ENCODE measurements at regions not wholly inside any gene's neighbourhood (a gene's known extent, or its start where the extent isn't known, plus 50 kb on each side); places are given as distances from the start of the nearest gene placed in this dataset.
"Not testable (repeated sequence)": the region's sequence is repeated elsewhere in the genome, so short reads cannot be mapped to it uniquely, and the experiment has no call there.

DNA sequence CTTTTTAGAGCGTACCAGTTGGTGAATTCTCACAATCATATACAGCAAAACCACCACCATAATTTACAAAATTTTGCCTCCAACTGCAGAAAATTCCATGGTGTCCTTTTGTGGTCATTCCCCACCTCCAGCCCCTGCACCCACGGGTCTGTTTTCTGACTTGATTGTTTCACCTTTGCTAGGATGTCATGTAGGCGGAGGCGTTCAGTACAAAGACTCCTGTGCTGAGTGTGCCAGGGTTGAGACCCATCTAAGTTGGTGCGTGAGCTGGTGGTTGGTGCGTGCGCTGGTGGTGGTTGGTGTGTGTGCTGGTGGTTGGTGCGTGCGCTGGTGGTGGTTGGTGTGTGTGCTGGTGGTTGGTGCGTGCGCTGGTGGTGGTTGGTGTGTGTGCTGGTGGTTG, 162.0 kb upstream of the GSE1 start:
- dilution Hi-C loops (cut with HindIII; ENCODE audit: low sequenced_read_pairs, unreplicated experiment); POLR2A ChIA-PET (ENCODE audit: unreplicated experiment); H2BK15ac ChIP-seq (ENCODE audit: low read depth, low read length): not testable (repeated sequence)

More for the DNA sequence above, 162.0 kb upstream of the GSE1 start:
- H3K4me3 ChIP-seq (ENCODE audit: insufficient read depth, low read depth, low read length); intact Hi-C loops (cut with micrococcal nuclease); BruUV-seq (replicated peaks); H3K18ac ChIP-seq (ENCODE audit: low read depth, low read length); H2BK5ac ChIP-seq (ENCODE audit: low read depth, low read length, poor library complexity, severe bottlenecking); CTCF ChIA-PET; H2BK20ac ChIP-seq (ENCODE audit: low read depth, low read length); H2AFZ ChIP-seq (replicated peaks; ENCODE audit: low read length, poor library complexity); H2BK120ac ChIP-seq (ENCODE audit: low read depth, low read length); H3K4ac ChIP-seq (ENCODE audit: low read depth, low read length); H4K8ac ChIP-seq (ENCODE audit: low read depth in 2 of 2, low read length in 2 of 2); H3K27ac ChIP-seq (ENCODE audit: insufficient read depth, low read length); H4K91ac ChIP-seq (ENCODE audit: insufficient read depth, low read depth, low read length); H3K9me1 ChIP-seq (ENCODE audit: insufficient read depth, low read length); H2AK9ac ChIP-seq (replicated peaks; ENCODE audit: low read depth, low read length, poor library complexity); H3K56ac ChIP-seq (ENCODE audit: extremely low read depth, insufficient read depth, low read length); H3K79me1 ChIP-seq (ENCODE audit: low read depth in 1 of 2, low read length in 2 of 2); ATAC-seq (ENCODE audit: low read depth); H3K9me3 ChIP-seq (ENCODE audit: control insufficient read depth, insufficient read depth, low read length); H2AK5ac ChIP-seq (ENCODE audit: low read depth, low read length); H3K23ac ChIP-seq (ENCODE audit: low read depth, low read length); H3K9ac ChIP-seq (ENCODE audit: low read depth, low read length); H4K5ac ChIP-seq (ENCODE audit: low read depth, low read length); in situ Hi-C loops (cut with MboI; ENCODE audit: low sequenced_read_pairs); H3K4me2 ChIP-seq (ENCODE audit: low read depth, low read length); H3K14ac ChIP-seq (replicated peaks; ENCODE audit: low read depth, low read length); H3K4me1 ChIP-seq (ENCODE audit: control insufficient read depth, insufficient read depth, low read length); H3K36me3 ChIP-seq (ENCODE audit: control insufficient read depth, insufficient read depth, low read length); DNase-seq; H3K27me3 ChIP-seq (ENCODE audit: control insufficient read depth, insufficient read depth, low read length): not testable (repeated sequence)
- no CpG with 5 or more reads among the region's 11 CpGs for WGBS, 2 experiments (ENCODE audit: extremely low coverage in 2 of 2, insufficient read length in 1 of 2)
- peaks cover 75% of the 10 kb centered on the region for H4K20me1 ChIP-seq (ENCODE audit: insufficient read depth, low read length)

All from IMR-90 (cell line).